Testis (tissue), 2 donors: ENCODE measurements at regions not wholly inside any gene's neighbourhood (a gene's known extent, or its start where the extent isn't known, plus 50 kb on each side); places are given as distances from the start of the nearest gene placed in this dataset.

ENCODE experiments used
- DNase-seq: peaks from one replicate; pipeline ENCODE4 v3.0.0-alpha.2; 2019
- H3K27ac ChIP-seq, 2 donors: fragments of 200-600 bp; sonication (generic); one replicate each; pipeline ENCODE4 v1.5.1; 2019
- H3K27me3 ChIP-seq: fragments of 200-600 bp; sonication (generic); one replicate; pipeline ENCODE4 v1.5.1; 2019
- H3K36me3 ChIP-seq: fragments of 200-600 bp; sonication (generic); one replicate; pipeline ENCODE4 v1.5.1; 2017; ENCODE audit warnings: low read depth; ENCODE audit errors: missing control alignments
- H3K4me1 ChIP-seq: fragments of 200-600 bp; sonication (generic); one replicate; pipeline ENCODE4 v1.5.1; 2019
- H3K4me3 ChIP-seq, 2 donors: fragments of 200-600 bp; sonication (generic); one replicate each; pipeline ENCODE4 v1.5.1; 2017 to 2019
- H3K9me3 ChIP-seq: fragments of 200-600 bp; sonication (generic); one replicate; pipeline ENCODE4 v1.5.1; 2017
- POLR2A ChIP-seq: fragments of 450-650 bp; IDR thresholded peaks from one replicate; pipeline ENCODE4 v1.6.1; 2017; ENCODE audit warnings: antibody characterized with exemption, mild to moderate bottlenecking, moderate library complexity
- WGBS, 2 donors: methylation state at CpG; one replicate each; pipeline ENCODE4 v1.1.5; 2018; 5-methylcytosine and 5-hydroxymethylcytosine counted together
- intact Hi-C: fragments of 100-400 bp; cut with DNase I; formaldehyde crosslinking; loops from one replicate; pipeline ENCODE4 v1.15.1; 2023; ENCODE audit warnings: low total_unique reads
- TF ChIP-seq, protein P1 (sequence below), 3 experiments: fragments of 450-650 bp in 2 of 3; fragments of 200-600 bp in 1 of 3; sonication (generic) in 1 of 3; IDR thresholded peaks; one replicate each; pipeline ENCODE4 v1.5.1; 2016 to 2019; ENCODE audit warnings: antibody characterized with exemption in 3 of 3, mild to moderate bottlenecking in 2 of 3, moderate library complexity in 1 of 3

DNA sequence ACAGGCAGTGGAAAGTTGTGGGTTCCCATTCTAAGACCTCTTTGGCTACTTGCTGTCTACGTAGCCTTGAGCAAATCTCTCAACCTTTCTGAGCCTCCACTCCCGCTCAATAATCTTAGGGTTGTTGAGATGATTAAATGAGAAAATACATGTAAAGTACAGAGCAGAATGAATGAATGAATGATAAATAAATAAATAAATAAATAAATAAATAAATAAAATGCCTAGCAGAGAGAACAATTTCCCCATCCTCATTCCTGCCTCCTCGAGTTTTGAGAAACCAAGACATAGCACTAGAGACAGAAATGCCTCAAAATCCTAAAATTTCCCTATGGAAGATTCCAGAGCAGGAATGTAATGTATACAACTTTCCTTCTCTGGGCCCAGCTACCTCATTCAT lies 128.3 kb upstream of the RAD23B start:
- no peaks in the 10 kb centered on the region for H3K27me3 ChIP-seq
- H3K4me3 ChIP-seq: no peak overlapping the region
- no peak for DNase-seq
- no peaks in the 10 kb centered on the region for H3K9me3 ChIP-seq
- no peaks in the 10 kb centered on the region for H3K36me3 ChIP-seq
- WGBS, 2 donors: 93 to 96% methylated on average over 3 of the region's 3 CpGs
- no peaks in the 10 kb centered on the region for H3K4me1 ChIP-seq
- intact Hi-C loops: no loop called here
- TF ChIP-seq, protein P1, sequence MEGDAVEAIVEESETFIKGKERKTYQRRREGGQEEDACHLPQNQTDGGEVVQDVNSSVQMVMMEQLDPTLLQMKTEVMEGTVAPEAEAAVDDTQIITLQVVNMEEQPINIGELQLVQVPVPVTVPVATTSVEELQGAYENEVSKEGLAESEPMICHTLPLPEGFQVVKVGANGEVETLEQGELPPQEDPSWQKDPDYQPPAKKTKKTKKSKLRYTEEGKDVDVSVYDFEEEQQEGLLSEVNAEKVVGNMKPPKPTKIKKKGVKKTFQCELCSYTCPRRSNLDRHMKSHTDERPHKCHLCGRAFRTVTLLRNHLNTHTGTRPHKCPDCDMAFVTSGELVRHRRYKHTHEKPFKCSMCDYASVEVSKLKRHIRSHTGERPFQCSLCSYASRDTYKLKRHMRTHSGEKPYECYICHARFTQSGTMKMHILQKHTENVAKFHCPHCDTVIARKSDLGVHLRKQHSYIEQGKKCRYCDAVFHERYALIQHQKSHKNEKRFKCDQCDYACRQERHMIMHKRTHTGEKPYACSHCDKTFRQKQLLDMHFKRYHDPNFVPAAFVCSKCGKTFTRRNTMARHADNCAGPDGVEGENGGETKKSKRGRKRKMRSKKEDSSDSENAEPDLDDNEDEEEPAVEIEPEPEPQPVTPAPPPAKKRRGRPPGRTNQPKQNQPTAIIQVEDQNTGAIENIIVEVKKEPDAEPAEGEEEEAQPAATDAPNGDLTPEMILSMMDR (IDR thresholded peaks at IDR 0.05): no peak
- no peak for TF ChIP-seq POLR2A
- H3K27ac ChIP-seq: no peak overlapping the region

DNA sequence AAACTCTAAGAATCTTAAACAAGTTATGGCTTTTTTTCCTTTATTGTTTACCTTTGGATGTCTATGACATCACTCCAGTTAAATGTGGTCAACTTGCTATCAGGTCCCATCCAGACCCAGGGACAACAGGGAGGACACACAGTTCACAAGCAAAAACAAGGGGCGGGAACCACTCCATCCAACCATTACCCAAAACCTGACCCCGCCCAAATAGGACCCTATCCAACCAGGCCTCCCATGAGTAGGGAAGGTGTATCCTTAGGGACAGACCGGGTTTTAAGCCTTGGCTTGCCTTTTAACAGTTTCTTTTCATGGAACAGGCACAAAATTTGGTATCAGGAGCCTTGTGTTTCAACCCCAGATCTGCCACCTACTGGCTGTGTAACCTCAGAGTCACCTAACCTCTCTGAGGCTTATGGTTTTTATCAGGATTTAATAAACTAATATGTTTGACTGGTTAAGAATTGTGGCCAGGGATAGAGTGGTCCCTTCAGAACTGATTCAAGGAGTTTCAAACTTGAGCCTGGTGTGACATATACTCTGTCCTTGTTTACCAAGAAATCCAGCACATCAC lies 127.7 kb upstream of the RAD23B start:
- Histone ChIP-seq H3K4me1 (no peaks in the 10 kb centered on the region), H3K27ac (no peak overlapping the region), H3K27me3 (no peaks in the 10 kb centered on the region), H3K4me3 (no peak overlapping the region), H3K9me3 (no peaks in the 10 kb centered on the region), H3K36me3 (no peaks in the 10 kb centered on the region)
- TF ChIP-seq, protein P1 (IDR thresholded peaks at IDR 0.05): no peak
- TF ChIP-seq POLR2A: no peak
- DNase-seq: no peak
- intact Hi-C loops: no loop called here
- WGBS, 2 donors: 81 to 86% methylated on average over 3 of the region's 3 CpGs

DNA sequence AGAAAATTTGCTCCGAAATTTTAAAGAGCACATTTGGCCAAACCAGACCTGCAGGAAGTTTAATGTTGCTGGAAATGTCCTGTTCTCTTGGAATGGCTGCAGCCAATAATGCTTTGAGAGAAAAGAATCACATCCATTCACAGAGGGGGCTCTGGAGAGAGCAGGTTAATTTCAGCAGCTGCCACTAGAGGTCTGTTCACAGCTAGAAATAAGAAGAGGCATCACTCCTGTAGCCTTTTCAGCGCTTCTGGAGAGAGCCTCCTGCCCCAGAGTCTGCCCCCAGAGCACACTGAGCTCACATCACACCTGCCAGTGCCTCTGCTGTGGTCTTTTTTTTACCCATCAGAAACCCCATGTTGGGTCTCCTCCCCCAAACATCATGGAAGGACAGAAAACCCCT lies 124.8 kb upstream of the RAD23B start:
- intact Hi-C loops: no loop called here
- no peak overlapping the region for H3K4me3 ChIP-seq
- no peaks in the 10 kb centered on the region for H3K36me3 ChIP-seq
- TF ChIP-seq, protein P1 (IDR thresholded peaks at IDR 0.05): peak; percentile 12 to 40 (median 33)
- TF ChIP-seq POLR2A: no peak
- no peaks in the 10 kb centered on the region for H3K9me3 ChIP-seq
- 34 to 39% methylated on average over 2 of the region's 2 CpGs for WGBS, 2 donors
- H3K27me3 ChIP-seq: no peaks in the 10 kb centered on the region
- H3K4me1 ChIP-seq: no peaks in the 10 kb centered on the region
- no peak overlapping the region for H3K27ac ChIP-seq
- peak; percentile 48 for DNase-seq

DNA sequence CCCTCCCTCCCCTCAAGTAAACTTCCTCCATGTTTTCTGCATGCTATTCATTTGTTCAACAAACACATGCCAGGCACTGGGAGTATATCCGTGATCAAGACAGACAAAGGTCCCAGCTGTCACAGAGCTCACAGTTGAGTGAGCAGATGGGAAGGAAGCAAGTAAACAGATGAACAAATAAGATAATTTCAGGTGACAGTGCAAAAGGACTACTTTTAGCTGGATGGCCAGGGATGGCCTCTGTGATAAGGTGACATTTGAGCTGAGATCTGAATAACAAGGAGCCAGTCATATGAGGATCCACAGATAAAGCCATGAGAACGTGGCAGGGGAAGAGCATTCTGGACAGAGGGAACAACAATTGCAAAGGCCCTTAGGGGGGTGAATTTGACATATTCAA lies 121.7 kb upstream of the RAD23B start:
- intact Hi-C loops: no loop called here
- H3K27me3 ChIP-seq: no peaks in the 10 kb centered on the region
- H3K4me3 ChIP-seq: no peak overlapping the region
- TF ChIP-seq, protein P1 (IDR thresholded peaks at IDR 0.05): no peak
- no peak for TF ChIP-seq POLR2A
- no peak overlapping the region for H3K27ac ChIP-seq
- 80 to 83% methylated on average over 2 of the region's 2 CpGs for WGBS, 2 donors
- DNase-seq: no peak
- H3K36me3 ChIP-seq: no peaks in the 10 kb centered on the region
- H3K4me1 ChIP-seq: no peaks in the 10 kb centered on the region
- no peaks in the 10 kb centered on the region for H3K9me3 ChIP-seq

DNA sequence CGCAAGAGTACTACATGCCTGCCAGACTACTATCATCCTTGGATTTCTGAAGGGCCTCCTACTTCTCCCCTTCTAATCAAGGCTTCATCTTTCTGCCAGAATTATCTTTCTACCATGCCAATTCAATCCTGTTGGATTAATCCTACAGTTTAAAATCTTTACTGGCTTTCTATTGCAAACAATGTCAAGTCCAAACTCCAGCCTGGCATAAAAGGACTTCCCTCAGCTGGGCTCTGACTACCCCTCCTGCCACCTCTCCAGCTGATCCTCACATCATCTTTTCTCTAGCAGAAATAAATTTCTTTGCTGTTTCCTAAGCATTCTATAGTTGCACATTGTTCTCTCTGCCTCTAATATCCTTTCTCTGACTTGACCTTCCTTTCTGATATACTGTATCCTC lies 119.7 kb upstream of the RAD23B start:
- TF ChIP-seq POLR2A: no peak
- WGBS, 2 donors: 92 to 93% methylated on average over 1 of the region's 1 CpG
- Histone ChIP-seq H3K9me3 (no peaks in the 10 kb centered on the region), H3K4me1 (no peaks in the 10 kb centered on the region), H3K4me3 (no peak overlapping the region), H3K36me3 (no peaks in the 10 kb centered on the region), H3K27ac (no peak overlapping the region), H3K27me3 (no peaks in the 10 kb centered on the region)
- intact Hi-C loops: no loop called here
- no peak for DNase-seq
